GM13977 (cell line): ENCODE measurements at regions not wholly inside any gene's neighbourhood (a gene's known extent, or its start where the extent isn't known, plus 50 kb on each side); places are given as distances from the start of the nearest gene placed in this dataset.

Experiments
- DNase-seq: peaks from one replicate; pipeline ENCODE4 v3.0.0; 2012; ENCODE audit warnings: low spot score
- CTCF ChIP-seq: IDR thresholded peaks from 2 replicates; pipeline ENCODE4 v1.5.1; 2012; ENCODE audit warnings: mild to moderate bottlenecking, control low read depth; ENCODE audit not compliant: insufficient read depth; ENCODE audit errors: extremely low read depth, missing control alignments
- in situ Hi-C: fragments of 300-500 bp; cut with MboI; formaldehyde crosslinking; loops from one replicate; pipeline ENCODE4 v1.12.0; 2022; ENCODE audit warnings: low sequenced_read_pairs, low pct_unique_long_range_greater_than_20kb, mixed read lengths, inconsistent platforms; ENCODE audit not compliant: unreplicated experiment

GRCh38 chr3:10748040-10748439, 68.0 kb upstream of the SLC6A11 start:
- in situ Hi-C loops, result loop anchor here (25.0 kb wide), 1 partner anchor 411 kb away; no protein-coding TSS in a partner anchor
- no peak for TF ChIP-seq CTCF
- DNase-seq, result no peak

- no peak for TF ChIP-seq CTCF
- in situ Hi-C loops, result no loop called here
- DNase-seq, result no peak
Observed at GRCh38 chr3:10753964-10754363, 62.1 kb upstream of the SLC6A11 start.

- in situ Hi-C loops, result no loop called here
- no peak for DNase-seq
- TF ChIP-seq CTCF, result no peak
Observed at GRCh38 chr3:10756546-10756945, 59.5 kb upstream of the SLC6A11 start.

DNA sequence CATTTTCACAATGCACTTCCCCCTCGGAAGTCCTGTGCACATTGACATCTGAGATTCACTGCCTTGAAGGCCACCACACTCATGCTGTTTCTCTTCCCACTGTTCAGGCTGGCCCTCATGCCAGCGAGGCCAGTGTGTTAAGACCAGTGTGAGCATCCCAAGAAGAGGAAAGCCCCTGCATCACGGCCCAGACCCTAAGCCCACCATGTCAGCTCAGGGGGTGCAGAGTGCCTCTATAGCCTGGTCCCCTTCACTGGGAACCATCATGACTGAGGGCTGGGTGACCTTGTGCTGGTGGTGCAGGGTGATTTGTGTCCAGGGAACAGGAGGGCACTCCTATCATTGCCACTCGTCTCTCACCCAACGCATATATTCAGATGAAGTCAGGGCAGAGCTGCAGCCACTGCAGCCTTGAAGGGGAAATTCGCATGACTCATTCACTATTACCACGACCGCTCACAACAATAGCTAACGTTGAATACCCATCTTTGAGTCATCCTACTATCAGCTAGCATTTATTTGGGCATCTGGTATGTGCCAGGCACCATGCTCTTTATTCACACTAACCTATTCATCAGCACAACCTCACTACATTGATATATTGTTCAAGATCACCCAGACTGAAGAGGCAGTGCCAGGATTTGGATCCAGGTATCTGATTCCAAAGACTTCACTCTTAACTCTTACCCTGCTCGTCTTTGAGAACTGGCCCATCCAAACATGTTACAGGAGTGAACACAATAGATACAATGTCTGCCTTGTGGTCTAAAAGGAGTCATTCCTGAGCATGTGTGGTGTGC, 58.8 kb upstream of the SLC6A11 start:
- no peak for TF ChIP-seq CTCF
- DNase-seq, result no peak
- in situ Hi-C loops, result no loop called here

DNA sequence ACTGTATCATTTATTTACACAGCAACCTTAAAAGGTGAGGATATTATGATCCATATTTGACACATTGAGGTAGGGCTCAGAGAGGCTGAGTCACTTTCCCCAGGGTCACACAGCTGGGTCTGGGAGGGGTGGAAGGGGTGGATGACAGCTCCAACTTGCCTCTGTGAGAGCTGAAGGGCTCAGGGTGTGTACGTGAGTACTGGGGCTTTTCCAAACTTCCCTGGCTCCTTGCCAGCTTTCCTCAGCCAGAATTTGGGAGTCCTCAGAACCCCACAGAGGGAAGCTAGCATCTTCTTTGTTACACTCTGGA, 58.3 kb upstream of the SLC6A11 start:
- in situ Hi-C loops, result no loop called here
- TF ChIP-seq CTCF, result no peak

GRCh38 chr3:10758304-10759037, 57.6 kb upstream of the SLC6A11 start:
- in situ Hi-C loops, result no loop called here
- TF ChIP-seq CTCF, result peak; percentile 91
- peak; percentile 80 for DNase-seq

More for the DNA sequence above, 58.3 kb upstream of the SLC6A11 start:
- no peak for DNase-seq
